SK-N-SH treated with all-trans-retinoic acid at 6 μM for 48 hours (cell line): ENCODE measurements at regions not wholly inside any gene's neighbourhood (a gene's known extent, or its start where the extent isn't known, plus 50 kb on each side); places are given as distances from the start of the nearest gene placed in this dataset.
"Not testable (repeated sequence)": the region's sequence is repeated elsewhere in the genome, so short reads cannot be mapped to it uniquely, and the experiment has no call there.

ENCODE experiments used
- ATAC-seq: fragments of 200-7000 bp; cut with Tn5 transposase; 3 replicates; pipeline ENCODE4 v1.9.1; 2020; ENCODE audit warnings: mild to moderate bottlenecking, moderate library complexity
- ARNTL ChIP-seq: fragments of 450-650 bp; formaldehyde crosslinking; IDR thresholded peaks from 2 replicates; pipeline ENCODE4 v1.5.0; 2020; ENCODE audit warnings: low read depth, mild to moderate bottlenecking, moderate library complexity, borderline replicate concordance
- CREB5 ChIP-seq: fragments of 250-450 bp; sonication (Bioruptor Pico); IDR thresholded peaks from 2 replicates; pipeline ENCODE4 v1.5.1; 2020; ENCODE audit warnings: low read depth, mild to moderate bottlenecking, moderate library complexity
- CSDC2 ChIP-seq: fragments of 250-450 bp; sonication (Bioruptor Pico); IDR thresholded peaks from 2 replicates; pipeline ENCODE4 v1.5.0; 2020; ENCODE audit warnings: mild to moderate bottlenecking, moderate library complexity
- ESRRG ChIP-seq: fragments of 250-450 bp; sonication (Bioruptor Pico); IDR thresholded peaks from 2 replicates; pipeline ENCODE4 v1.6.1; 2021; ENCODE audit warnings: mild to moderate bottlenecking
- ISL1 ChIP-seq: fragments of 250-450 bp; sonication (Bioruptor Pico); IDR thresholded peaks from 2 replicates; pipeline ENCODE4 v2.1.2; 2022; ENCODE audit warnings: mild to moderate bottlenecking, moderate library complexity
- OSR1 ChIP-seq: fragments of 250-450 bp; sonication (Bioruptor Pico); IDR thresholded peaks from 2 replicates; pipeline ENCODE4 v1.8.0; 2022; ENCODE audit warnings: moderate library complexity, mild to moderate bottlenecking, inconsistent platforms
- PPARA ChIP-seq: fragments of 250-450 bp; sonication (Bioruptor Pico); IDR thresholded peaks from 2 replicates; pipeline ENCODE4 v1.5.0; 2020; ENCODE audit warnings: mild to moderate bottlenecking, borderline replicate concordance
- RARB ChIP-seq: fragments of 250-450 bp; sonication (Bioruptor Pico); IDR thresholded peaks from 2 replicates; pipeline ENCODE4 v1.8.0; 2021; ENCODE audit warnings: mild to moderate bottlenecking, moderate library complexity
- TCF4 ChIP-seq: fragments of 250-450 bp; sonication (Bioruptor Pico); IDR thresholded peaks from 2 replicates; pipeline ENCODE4 v1.8.0; 2021; ENCODE audit warnings: mild to moderate bottlenecking, moderate library complexity, borderline replicate concordance
- TSHZ2 ChIP-seq: fragments of 250-450 bp; sonication (Bioruptor Pico); IDR thresholded peaks from 2 replicates; pipeline ENCODE4 v1.5.0; 2020; ENCODE audit warnings: mild to moderate bottlenecking, moderate library complexity
- ZC3H10 ChIP-seq: fragments of 250-450 bp; sonication (Bioruptor Pico); IDR thresholded peaks from 2 replicates; pipeline ENCODE4 v1.5.1; 2021; ENCODE audit warnings: mild to moderate bottlenecking, moderate library complexity
- ZFP3 ChIP-seq: fragments of 250-450 bp; sonication (Bioruptor Pico); IDR thresholded peaks from 2 replicates; pipeline ENCODE4 v1.5.0; 2020; ENCODE audit warnings: mild to moderate bottlenecking, moderate library complexity
- ZFP30 ChIP-seq: fragments of 450-650 bp; formaldehyde crosslinking; IDR thresholded peaks from 2 replicates; pipeline ENCODE4 v1.5.0; 2022; ENCODE audit warnings: mild to moderate bottlenecking, moderate library complexity
- ZNF565 ChIP-seq: fragments of 450-650 bp; formaldehyde crosslinking; conservative IDR thresholded peaks from 2 replicates; pipeline ENCODE4 v1.5.0; 2020; ENCODE audit warnings: low read depth, mild to moderate bottlenecking, moderate library complexity
- ZNF70 ChIP-seq: fragments of 450-650 bp; formaldehyde crosslinking; IDR thresholded peaks from 2 replicates; pipeline ENCODE4 v1.5.0; 2020; ENCODE audit warnings: mild to moderate bottlenecking, moderate library complexity
- ZNF8 ChIP-seq: fragments of 450-650 bp; formaldehyde crosslinking; IDR thresholded peaks from 2 replicates; pipeline ENCODE4 v1.5.0; 2020; ENCODE audit warnings: mild to moderate bottlenecking, moderate library complexity
- TF ChIP-seq, protein P1 (sequence below): fragments of 250-450 bp; sonication (Bioruptor Pico); IDR thresholded peaks from 2 replicates; pipeline ENCODE4 v1.8.0; 2021; ENCODE audit warnings: low read depth, mild to moderate bottlenecking, moderate library complexity, borderline replicate concordance
- TF ChIP-seq, protein P2 (sequence below): fragments of 250-450 bp; sonication (Bioruptor Pico); IDR thresholded peaks from 2 replicates; pipeline ENCODE4 v1.5.1; 2021; ENCODE audit warnings: mild to moderate bottlenecking, moderate library complexity
- TF ChIP-seq, protein P3 (sequence below): fragments of 250-450 bp; sonication (Bioruptor Pico); IDR thresholded peaks from 2 replicates; pipeline ENCODE4 v1.8.0; 2020; ENCODE audit warnings: mild to moderate bottlenecking, moderate library complexity, borderline replicate concordance

DNA sequence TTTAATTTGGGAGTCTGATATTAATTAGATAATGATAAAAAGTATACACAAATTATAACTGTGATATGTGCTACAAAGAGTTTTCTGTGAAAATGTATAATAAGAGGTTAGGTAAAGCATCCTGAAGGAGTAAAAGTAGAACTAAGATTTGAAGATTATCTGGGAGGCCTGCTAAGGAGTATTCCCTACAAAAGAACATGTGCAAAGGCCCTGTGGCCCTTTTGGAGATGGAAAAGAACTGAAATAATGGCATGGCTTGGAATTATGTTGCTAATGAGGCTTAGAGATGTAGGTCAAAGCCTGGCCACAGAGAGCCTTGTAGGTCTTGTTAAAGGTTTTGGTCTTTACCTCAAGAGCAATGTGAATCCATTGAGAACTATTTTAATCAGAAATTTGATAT is 82.0 kb downstream of the ZIC4 start (continued):
- no peak for TF ChIP-seq ZFP30 (CRISPR knock-in tag)
- TF ChIP-seq ZFP3 (CRISPR knock-in tag): no peak
- no peak for TF ChIP-seq TSHZ2
- TF ChIP-seq, all 23 proteins: peak for 0

- no peak for ATAC-seq
These were observed 87.4 kb downstream of the ZIC4 start for GRCh38 chr3:147318900-147319299.

DNA sequence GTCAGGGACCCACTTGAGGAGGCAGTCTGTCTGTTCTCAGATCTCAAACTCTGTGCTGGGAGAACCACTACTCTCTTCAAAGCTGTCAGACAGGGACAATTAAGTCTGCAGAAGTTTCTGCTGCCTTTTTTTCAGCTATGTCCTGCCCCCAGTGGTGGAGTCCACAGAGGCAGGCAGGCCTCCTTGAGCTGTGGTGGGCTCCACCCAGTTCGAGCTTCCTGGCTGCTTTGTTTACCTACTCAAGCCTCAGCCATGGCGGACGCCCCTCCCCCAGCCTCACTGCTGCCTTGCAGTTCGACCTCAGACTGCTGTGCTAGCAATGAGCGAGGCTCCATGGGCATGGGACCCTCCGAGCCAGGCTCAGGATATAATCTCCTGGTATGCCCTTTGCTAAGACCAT is 89.3 kb downstream of the ZIC4 start:
- not testable (repeated sequence) for ATAC-seq

More at GRCh38 chr3:147318900-147319299, 87.4 kb downstream of the ZIC4 start:
- TF ChIP-seq CREB5 (no peak), CSDC2 (CRISPR knock-in tag) (no peak), ARNTL (CRISPR knock-in tag) (no peak), TSHZ2 (no peak), ZNF8 (CRISPR knock-in tag) (no peak), PPARA (no peak), TCF4 (no peak), ZFP3 (CRISPR knock-in tag) (no peak), ZNF70 (CRISPR knock-in tag) (no peak), ZNF565 (CRISPR knock-in tag) (no peak), ZFP30 (CRISPR knock-in tag) (no peak)

GRCh38 chr3:147313513-147313912 is 92.8 kb downstream of the ZIC4 start:
- ATAC-seq: no peak
- no peak for TF ChIP-seq RARB (CRISPR knock-in tag)
- TF ChIP-seq, protein P1, sequence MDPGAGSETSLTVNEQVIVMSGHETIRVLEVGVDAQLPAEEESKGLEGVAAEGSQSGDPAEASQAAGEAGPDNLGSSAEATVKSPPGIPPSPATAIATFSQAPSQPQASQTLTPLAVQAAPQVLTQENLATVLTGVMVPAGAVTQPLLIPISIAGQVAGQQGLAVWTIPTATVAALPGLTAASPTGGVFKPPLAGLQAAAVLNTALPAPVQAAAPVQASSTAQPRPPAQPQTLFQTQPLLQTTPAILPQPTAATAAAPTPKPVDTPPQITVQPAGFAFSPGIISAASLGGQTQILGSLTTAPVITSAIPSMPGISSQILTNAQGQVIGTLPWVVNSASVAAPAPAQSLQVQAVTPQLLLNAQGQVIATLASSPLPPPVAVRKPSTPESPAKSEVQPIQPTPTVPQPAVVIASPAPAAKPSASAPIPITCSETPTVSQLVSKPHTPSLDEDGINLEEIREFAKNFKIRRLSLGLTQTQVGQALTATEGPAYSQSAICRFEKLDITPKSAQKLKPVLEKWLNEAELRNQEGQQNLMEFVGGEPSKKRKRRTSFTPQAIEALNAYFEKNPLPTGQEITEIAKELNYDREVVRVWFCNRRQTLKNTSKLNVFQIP: no peak
- no peak for TF ChIP-seq PPARA
- TF ChIP-seq, protein P2, sequence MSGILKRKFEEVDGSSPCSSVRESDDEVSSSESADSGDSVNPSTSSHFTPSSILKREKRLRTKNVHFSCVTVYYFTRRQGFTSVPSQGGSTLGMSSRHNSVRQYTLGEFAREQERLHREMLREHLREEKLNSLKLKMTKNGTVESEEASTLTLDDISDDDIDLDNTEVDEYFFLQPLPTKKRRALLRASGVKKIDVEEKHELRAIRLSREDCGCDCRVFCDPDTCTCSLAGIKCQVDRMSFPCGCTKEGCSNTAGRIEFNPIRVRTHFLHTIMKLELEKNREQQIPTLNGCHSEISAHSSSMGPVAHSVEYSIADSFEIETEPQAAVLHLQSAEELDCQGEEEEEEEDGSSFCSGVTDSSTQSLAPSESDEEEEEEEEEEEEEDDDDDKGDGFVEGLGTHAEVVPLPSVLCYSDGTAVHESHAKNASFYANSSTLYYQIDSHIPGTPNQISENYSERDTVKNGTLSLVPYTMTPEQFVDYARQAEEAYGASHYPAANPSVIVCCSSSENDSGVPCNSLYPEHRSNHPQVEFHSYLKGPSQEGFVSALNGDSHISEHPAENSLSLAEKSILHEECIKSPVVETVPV (CRISPR knock-in tag): no peak
- no peak for TF ChIP-seq ISL1 (CRISPR knock-in tag)
- TF ChIP-seq TSHZ2: no peak
- TF ChIP-seq ZFP30 (CRISPR knock-in tag): no peak
- no peak for TF ChIP-seq ZNF8 (CRISPR knock-in tag)
- TF ChIP-seq ZNF70 (CRISPR knock-in tag): no peak
- no peak for TF ChIP-seq ZC3H10 (CRISPR knock-in tag)
- TF ChIP-seq ESRRG (CRISPR knock-in tag): no peak
- TF ChIP-seq OSR1 (CRISPR knock-in tag): no peak
- no peak for TF ChIP-seq ARNTL (CRISPR knock-in tag)
- TF ChIP-seq, protein P3, sequence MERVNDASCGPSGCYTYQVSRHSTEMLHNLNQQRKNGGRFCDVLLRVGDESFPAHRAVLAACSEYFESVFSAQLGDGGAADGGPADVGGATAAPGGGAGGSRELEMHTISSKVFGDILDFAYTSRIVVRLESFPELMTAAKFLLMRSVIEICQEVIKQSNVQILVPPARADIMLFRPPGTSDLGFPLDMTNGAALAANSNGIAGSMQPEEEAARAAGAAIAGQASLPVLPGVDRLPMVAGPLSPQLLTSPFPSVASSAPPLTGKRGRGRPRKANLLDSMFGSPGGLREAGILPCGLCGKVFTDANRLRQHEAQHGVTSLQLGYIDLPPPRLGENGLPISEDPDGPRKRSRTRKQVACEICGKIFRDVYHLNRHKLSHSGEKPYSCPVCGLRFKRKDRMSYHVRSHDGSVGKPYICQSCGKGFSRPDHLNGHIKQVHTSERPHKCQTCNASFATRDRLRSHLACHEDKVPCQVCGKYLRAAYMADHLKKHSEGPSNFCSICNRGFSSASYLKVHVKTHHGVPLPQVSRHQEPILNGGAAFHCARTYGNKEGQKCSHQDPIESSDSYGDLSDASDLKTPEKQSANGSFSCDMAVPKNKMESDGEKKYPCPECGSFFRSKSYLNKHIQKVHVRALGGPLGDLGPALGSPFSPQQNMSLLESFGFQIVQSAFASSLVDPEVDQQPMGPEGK (CRISPR knock-in tag): no peak
- TF ChIP-seq CREB5: no peak
- no peak for TF ChIP-seq TCF4
